HEK293 (cell line): ENCODE measurements at regions not wholly inside any gene's neighbourhood (a gene's known extent, or its start where the extent isn't known, plus 50 kb on each side); places are given as distances from the start of the nearest gene placed in this dataset.

ENCODE experiments used
- CTCF ChIA-PET: fragments of 350-600 bp; formaldehyde crosslinking; extraction: SDS; loops from one replicate; lab custom pipeline; 2021; ENCODE audit warnings: antibody characterized with exemption; lab: Yijun Ruan, JAX
- POLR2A ChIA-PET: fragments of 300-600 bp; formaldehyde crosslinking; extraction: SDS; loops from one replicate; lab custom pipeline; 2020; ENCODE audit warnings: antibody characterized with exemption, inconsistent platforms; lab: Yijun Ruan, JAX
- H3K27ac ChIP-seq: fragments of 200-500 bp; sonication (Bioruptor generic); 2 replicates; pipeline ENCODE4 v1.5.1; 2014; ENCODE audit warnings: low read depth, low read length, control low read depth, inconsistent platforms; ENCODE audit errors: extremely low read depth
- H3K36me3 ChIP-seq, 2 experiments: fragments of 200-500 bp in 1 of 2; sonication (Bioruptor generic) in 1 of 2; 1 replicate in 1 of 2; 2 replicates in 1 of 2; pipeline ENCODE4 v1.5.1; 2014 to 2017; ENCODE audit warnings: inconsistent platforms in 2 of 2, low read length in 2 of 2; ENCODE audit not compliant: control insufficient read depth in 2 of 2, insufficient read depth in 1 of 2
- H3K4me1 ChIP-seq: fragments of 200-500 bp; sonication (Bioruptor generic); 2 replicates; pipeline ENCODE4 v1.5.1; 2014; ENCODE audit warnings: mild to moderate bottlenecking, low read length, inconsistent platforms; ENCODE audit not compliant: control insufficient read depth, insufficient read depth
- H3K4me3 ChIP-seq: 2 replicates; pipeline ENCODE4 v1.5.1; 2011; ENCODE audit warnings: low read depth, mild to moderate bottlenecking, control low read depth, low read length, moderate library complexity
- H3K9me3 ChIP-seq: fragments of 200-500 bp; sonication (Bioruptor generic); 2 replicates; pipeline ENCODE4 v1.5.1; 2014; ENCODE audit warnings: low read depth, low read length, inconsistent platforms; ENCODE audit not compliant: control insufficient read depth, insufficient read depth
- BCL11A ChIP-seq: fragments of 450-650 bp; formaldehyde crosslinking; IDR thresholded peaks from 2 replicates; pipeline ENCODE4 v1.5.1; 2016; ENCODE audit warnings: low read depth, missing biosample characterization, missing genetic modification characterization
- GLIS2 ChIP-seq: fragments of 450-650 bp; formaldehyde crosslinking; IDR thresholded peaks from 2 replicates; pipeline ENCODE4 v1.5.1; 2016; ENCODE audit warnings: missing biosample characterization, missing genetic modification characterization
- OVOL3 ChIP-seq: fragments of 450-650 bp; formaldehyde crosslinking; IDR thresholded peaks from 2 replicates; pipeline ENCODE4 v1.5.1; 2016; ENCODE audit warnings: missing biosample characterization, missing genetic modification characterization
- PATZ1 ChIP-seq: fragments of 450-650 bp; formaldehyde crosslinking; IDR thresholded peaks from 2 replicates; pipeline ENCODE4 v1.5.1; 2016; ENCODE audit warnings: missing biosample characterization, missing genetic modification characterization
- PBX3 ChIP-seq: sonication (generic); formaldehyde crosslinking; IDR thresholded peaks from 2 replicates; pipeline ENCODE4 v1.8.1; 2022; ENCODE audit warnings: mild to moderate bottlenecking, moderate library complexity, missing genetic modification reagents
- PRDM2 ChIP-seq: fragments of 450-650 bp; formaldehyde crosslinking; IDR thresholded peaks from 2 replicates; pipeline ENCODE4 v1.5.1; 2016; ENCODE audit warnings: missing biosample characterization, missing genetic modification characterization, borderline replicate concordance
- SCRT1 ChIP-seq: fragments of 450-650 bp; formaldehyde crosslinking; IDR thresholded peaks from 2 replicates; pipeline ENCODE4 v1.5.1; 2016; ENCODE audit warnings: missing biosample characterization, missing genetic modification characterization, borderline replicate concordance
- ZBTB1 ChIP-seq: fragments of 450-650 bp; formaldehyde crosslinking; IDR thresholded peaks from 2 replicates; pipeline ENCODE4 v1.5.1; 2016; ENCODE audit warnings: missing biosample characterization, missing genetic modification characterization
- ZBTB17 ChIP-seq: fragments of 450-650 bp; formaldehyde crosslinking; IDR thresholded peaks from 2 replicates; pipeline ENCODE4 v1.5.1; 2016; ENCODE audit warnings: missing biosample characterization, missing genetic modification characterization
- ZFP41 ChIP-seq: fragments of 450-650 bp; formaldehyde crosslinking; IDR thresholded peaks from 2 replicates; pipeline ENCODE4 v1.5.1; 2016; ENCODE audit warnings: missing biosample characterization, missing genetic modification characterization, borderline replicate concordance
- ZNF10 ChIP-seq: fragments of 450-650 bp; formaldehyde crosslinking; IDR thresholded peaks from 2 replicates; pipeline ENCODE4 v1.5.1; 2017; ENCODE audit warnings: missing biosample characterization, missing genetic modification characterization
- ZNF140 ChIP-seq: fragments of 450-650 bp; formaldehyde crosslinking; IDR thresholded peaks from 2 replicates; pipeline ENCODE4 v1.5.1; 2016; ENCODE audit warnings: missing biosample characterization, missing genetic modification characterization
- ZNF221 ChIP-seq: fragments of 450-650 bp; formaldehyde crosslinking; IDR thresholded peaks from 2 replicates; pipeline ENCODE4 v1.5.1; 2017; ENCODE audit warnings: missing biosample characterization, missing genetic modification characterization, borderline replicate concordance
- ZNF23 ChIP-seq: fragments of 450-650 bp; formaldehyde crosslinking; IDR thresholded peaks from 2 replicates; pipeline ENCODE4 v1.5.1; 2016; ENCODE audit warnings: missing biosample characterization, missing genetic modification characterization, borderline replicate concordance
- ZNF324 ChIP-seq: fragments of 450-650 bp; formaldehyde crosslinking; IDR thresholded peaks from 2 replicates; pipeline ENCODE4 v1.5.1; 2016; ENCODE audit warnings: missing biosample characterization, missing genetic modification characterization
- ZNF350 ChIP-seq: fragments of 450-650 bp; formaldehyde crosslinking; IDR thresholded peaks from 2 replicates; pipeline ENCODE4 v1.5.0; 2017; ENCODE audit warnings: missing biosample characterization, mild to moderate bottlenecking, missing genetic modification characterization
- ZNF37A ChIP-seq: fragments of 450-650 bp; IDR thresholded peaks from 2 replicates; pipeline ENCODE4 v1.5.1; 2018; ENCODE audit warnings: missing biosample characterization, missing genetic modification characterization
- ZNF426 ChIP-seq: fragments of 450-650 bp; formaldehyde crosslinking; IDR thresholded peaks from 2 replicates; pipeline ENCODE4 v1.5.1; 2017; ENCODE audit warnings: missing biosample characterization, missing genetic modification characterization, mild to moderate bottlenecking, inconsistent platforms, moderate library complexity
- ZNF510 ChIP-seq: fragments of 450-650 bp; formaldehyde crosslinking; IDR thresholded peaks from 2 replicates; pipeline ENCODE4 v1.5.1; 2018; ENCODE audit warnings: mild to moderate bottlenecking, missing genetic modification characterization, missing biosample characterization; ENCODE audit not compliant: insufficient replicate concordance
- ZNF514 ChIP-seq: fragments of 450-650 bp; formaldehyde crosslinking; IDR thresholded peaks from 2 replicates; pipeline ENCODE4 v1.5.1; 2016; ENCODE audit warnings: missing biosample characterization, missing genetic modification characterization
- ZNF558 ChIP-seq: fragments of 450-650 bp; formaldehyde crosslinking; IDR thresholded peaks from 2 replicates; pipeline ENCODE4 v1.5.1; 2016; ENCODE audit warnings: missing biosample characterization, missing genetic modification characterization
- ZNF560 ChIP-seq: fragments of 450-650 bp; formaldehyde crosslinking; IDR thresholded peaks from 2 replicates; pipeline ENCODE4 v1.5.1; 2017; ENCODE audit warnings: missing biosample characterization, missing genetic modification characterization, borderline replicate concordance
- ZNF580 ChIP-seq: fragments of 450-650 bp; formaldehyde crosslinking; IDR thresholded peaks from 2 replicates; pipeline ENCODE4 v1.5.1; 2016; ENCODE audit warnings: missing biosample characterization, missing genetic modification characterization
- ZNF596 ChIP-seq: fragments of 450-650 bp; IDR thresholded peaks from 2 replicates; pipeline ENCODE4 v1.5.0; 2018; ENCODE audit warnings: missing biosample characterization, mild to moderate bottlenecking, missing genetic modification characterization, moderate library complexity
- ZNF600 ChIP-seq: fragments of 450-650 bp; formaldehyde crosslinking; IDR thresholded peaks from 2 replicates; pipeline ENCODE4 v1.5.1; 2016; ENCODE audit warnings: missing biosample characterization, missing genetic modification characterization
- ZNF677 ChIP-seq: fragments of 450-650 bp; IDR thresholded peaks from 2 replicates; pipeline ENCODE4 v1.5.0; 2018; ENCODE audit warnings: missing biosample characterization, mild to moderate bottlenecking, missing genetic modification characterization, moderate library complexity
- ZNF776 ChIP-seq: fragments of 450-650 bp; formaldehyde crosslinking; IDR thresholded peaks from 2 replicates; pipeline ENCODE4 v1.5.0; 2017; ENCODE audit warnings: missing biosample characterization, missing genetic modification characterization, borderline replicate concordance
- ZNF837 ChIP-seq: fragments of 450-650 bp; formaldehyde crosslinking; IDR thresholded peaks from 2 replicates; pipeline ENCODE4 v1.5.1; 2016; ENCODE audit warnings: missing biosample characterization, missing genetic modification characterization

GRCh38 chr5:61754792-61755191 lies 422.7 kb downstream of the ZSWIM6 start (continued):
- TF ChIP-seq PATZ1 (tag by site-specific recombination) = no peak
- TF ChIP-seq ZNF677 (tag by site-specific recombination) = no peak
- no peak for TF ChIP-seq PBX3 (CRISPR knock-in tag)
- no peak for TF ChIP-seq ZNF140 (tag by site-specific recombination)
- no peak for TF ChIP-seq ZNF776 (tag by site-specific recombination)
- no peak for TF ChIP-seq ZNF560 (tag by site-specific recombination)
- TF ChIP-seq ZNF10 = no peak
- TF ChIP-seq GLIS2 (tag by site-specific recombination) = no peak
- TF ChIP-seq ZNF350 (tag by site-specific recombination) = no peak
- no peak for TF ChIP-seq ZNF510 (tag by site-specific recombination)
- TF ChIP-seq ZNF596 (tag by site-specific recombination) = no peak
- TF ChIP-seq ZNF558 (tag by site-specific recombination) = no peak
- TF ChIP-seq ZNF600 = no peak
- no peak for TF ChIP-seq ZNF837 (tag by site-specific recombination)

- TF ChIP-seq ZNF514 (no peak), PRDM2 (tag by site-specific recombination) (no peak), BCL11A (no peak), ZNF580 (tag by site-specific recombination) (no peak), ZNF23 (tag by site-specific recombination) (no peak), OVOL3 (no peak), ZBTB1 (tag by site-specific recombination) (no peak), ZNF37A (tag by site-specific recombination) (no peak), ZNF426 (tag by site-specific recombination) (no peak), ZBTB17 (tag by site-specific recombination) (no peak), SCRT1 (tag by site-specific recombination) (no peak), ZFP41 (tag by site-specific recombination) (no peak), ZNF221 (tag by site-specific recombination) (no peak), ZNF324 (no peak)
- ChIA-PET CTCF (interaction anchor here (0.5 to 2.6 kb wide), 3 partner anchors 13 to 1153 kb away, joined by 3 to 12 read pairs (median 7); no protein-coding TSS in a partner anchor), POLR2A (no interaction called here)
- Histone ChIP-seq H3K4me3 (no peak overlapping the region), H3K9me3 (no peaks in the 10 kb centered on the region), H3K27ac (no peak overlapping the region), H3K36me3 (no peaks in the 10 kb centered on the region), H3K4me1 (no peaks in the 10 kb centered on the region)
These were observed 423.7 kb downstream of the ZSWIM6 start for GRCh38 chr5:61755726-61756222.
